GM23248 (cell line): ENCODE measurements at regions not wholly inside any gene's neighbourhood (a gene's known extent, or its start where the extent isn't known, plus 50 kb on each side); places are given as distances from the start of the nearest gene placed in this dataset.

ENCODE experiments used
- EZH2 ChIP-seq: fragments of 200-600 bp; sonication (generic); IDR thresholded peaks from 2 replicates; pipeline ENCODE4 v1.6.1; 2018; ENCODE audit warnings: antibody characterized with exemption, mild to moderate bottlenecking; ENCODE audit not compliant: insufficient read depth, poor library complexity, severe bottlenecking
- EZH2phosphoT487 ChIP-seq: fragments of 200-600 bp; sonication (generic); IDR thresholded peaks from 2 replicates; pipeline ENCODE4 v1.6.1; 2018; ENCODE audit warnings: antibody characterized with exemption, moderate library complexity, mild to moderate bottlenecking, low read depth; ENCODE audit not compliant: insufficient read depth

- TF ChIP-seq EZH2phosphoT487 (no peak), EZH2 (no peak)
Observed at GRCh38 chr14:53500191-53500590, 347.1 kb upstream of the DDHD1 start.
